WTC11 (cell line): ENCODE measurements at regions not wholly inside any gene's neighbourhood (a gene's known extent, or its start where the extent isn't known, plus 50 kb on each side); places are given as distances from the start of the nearest gene placed in this dataset.

ENCODE experiments used
- ATAC-seq: fragments of 200-7000 bp; cut with Tn5 transposase; 2 replicates; pipeline ENCODE4 v1.10.0; 2021; ENCODE audit warnings: mild to moderate bottlenecking, moderate library complexity
- CTCF ChIA-PET: fragments of 300-600 bp; sonication (Branson Sonifier 250); formaldehyde crosslinking; loops from one replicate; lab custom pipeline; 2021; ENCODE audit warnings: antibody characterized with exemption; lab: Charles Lee
- POLR2A ChIA-PET: fragments of 350-600 bp; sonication (Branson Sonifier 250); formaldehyde crosslinking; loops from one replicate; lab custom pipeline; 2021; ENCODE audit warnings: antibody characterized with exemption; lab: Charles Lee
- DNase-seq: peaks from one replicate; pipeline ENCODE4 v3.0.0; 2021; ENCODE audit warnings: low spot score
- H3K27ac Mint-ChIP-seq: 2 replicates; pipeline ENCODE4 v1.8.0; 2021; ENCODE audit warnings: mixed read lengths
- H3K27me3 Mint-ChIP-seq: 2 replicates; pipeline ENCODE4 v1.8.0; 2021; ENCODE audit warnings: low read depth, mild to moderate bottlenecking, moderate library complexity, mixed read lengths
- H3K36me3 Mint-ChIP-seq: 2 replicates; pipeline ENCODE4 v1.8.0; 2021; ENCODE audit warnings: mixed read lengths
- H3K4me1 Mint-ChIP-seq: 2 replicates; pipeline ENCODE4 v1.8.0; 2022; ENCODE audit warnings: mixed read lengths
- H3K4me3 Mint-ChIP-seq: 2 replicates; pipeline ENCODE4 v1.8.0; 2021; ENCODE audit warnings: mild to moderate bottlenecking, moderate library complexity, mixed read lengths
- H3K9me3 Mint-ChIP-seq: 2 replicates; pipeline ENCODE4 v1.8.0; 2021; ENCODE audit warnings: mixed read lengths
- AFF4 ChIP-seq: sonication (generic); formaldehyde crosslinking; IDR thresholded peaks from 2 replicates; pipeline ENCODE4 v1.8.1; 2023; ENCODE audit warnings: mild to moderate bottlenecking, missing genetic modification reagents, borderline replicate concordance
- CDX4 ChIP-seq: fragments of 250-450 bp; sonication (Bioruptor Pico); IDR thresholded peaks from 2 replicates; pipeline ENCODE4 v1.9.0; 2021; ENCODE audit warnings: moderate library complexity, mild to moderate bottlenecking, inconsistent platforms, borderline replicate concordance
- CREB1 ChIP-seq: sonication (generic); formaldehyde crosslinking; IDR thresholded peaks from 2 replicates; pipeline ENCODE4 v1.8.0; 2023; ENCODE audit warnings: mild to moderate bottlenecking, missing genetic modification reagents
- E2F1 ChIP-seq: sonication (generic); formaldehyde crosslinking; IDR thresholded peaks from 2 replicates; pipeline ENCODE4 v1.8.0; 2022; ENCODE audit warnings: mild to moderate bottlenecking, missing genetic modification reagents
- FOXP1 ChIP-seq: sonication (generic); formaldehyde crosslinking; IDR thresholded peaks from 2 replicates; pipeline ENCODE4 v1.8.0; 2022; ENCODE audit warnings: missing genetic modification reagents, mild to moderate bottlenecking, moderate library complexity, borderline replicate concordance
- GTF2I ChIP-seq: fragments of 250-450 bp; sonication (Bioruptor Pico); conservative IDR thresholded peaks from 2 replicates; pipeline ENCODE4 v1.4.0; 2021; ENCODE audit warnings: mild to moderate bottlenecking
- HMGA2 ChIP-seq: fragments of 250-450 bp; sonication (Bioruptor Pico); IDR thresholded peaks from 2 replicates; pipeline ENCODE4 v1.4.0; 2021; ENCODE audit warnings: mild to moderate bottlenecking, moderate library complexity
- HMGXB4 ChIP-seq: sonication (generic); formaldehyde crosslinking; IDR thresholded peaks from 2 replicates; pipeline ENCODE4 v1.8.1; 2023; ENCODE audit warnings: mild to moderate bottlenecking, moderate library complexity, missing genetic modification reagents
- IRF2 ChIP-seq: sonication (generic); formaldehyde crosslinking; IDR thresholded peaks from 2 replicates; pipeline ENCODE4 v1.8.0; 2022; ENCODE audit warnings: low read depth, missing genetic modification reagents, borderline replicate concordance
- KAT7 ChIP-seq: sonication (generic); formaldehyde crosslinking; IDR thresholded peaks from 2 replicates; pipeline ENCODE4 v1.8.1; 2023; ENCODE audit warnings: missing genetic modification reagents, mild to moderate bottlenecking, borderline replicate concordance
- NR2C2 ChIP-seq: sonication (generic); formaldehyde crosslinking; IDR thresholded peaks from 2 replicates; pipeline ENCODE4 v1.8.0; 2022; ENCODE audit warnings: mild to moderate bottlenecking, missing genetic modification reagents
- OVOL2 ChIP-seq: fragments of 250-450 bp; sonication (Bioruptor Pico); IDR thresholded peaks from 2 replicates; pipeline ENCODE4 v1.9.0; 2021; ENCODE audit warnings: mild to moderate bottlenecking, borderline replicate concordance
- RELA ChIP-seq: sonication (generic); formaldehyde crosslinking; IDR thresholded peaks from 2 replicates; pipeline ENCODE4 v1.8.1; 2022; ENCODE audit warnings: missing genetic modification reagents, mild to moderate bottlenecking, borderline replicate concordance
- SOX15 ChIP-seq: fragments of 250-450 bp; sonication (Bioruptor Pico); IDR thresholded peaks from 2 replicates; pipeline ENCODE4 v1.9.0; 2021; ENCODE audit warnings: mild to moderate bottlenecking
- TEAD4 ChIP-seq: sonication (generic); formaldehyde crosslinking; IDR thresholded peaks from 2 replicates; pipeline ENCODE4 v1.8.0; 2022; ENCODE audit warnings: mild to moderate bottlenecking, missing genetic modification reagents
- ZBTB21 ChIP-seq: sonication (generic); formaldehyde crosslinking; IDR thresholded peaks from 2 replicates; pipeline ENCODE4 v1.8.1; 2023; ENCODE audit warnings: mild to moderate bottlenecking, missing genetic modification reagents, borderline replicate concordance
- ZBTB43 ChIP-seq: sonication (generic); formaldehyde crosslinking; IDR thresholded peaks from 2 replicates; pipeline ENCODE4 v1.8.1; 2023; ENCODE audit warnings: mild to moderate bottlenecking, missing genetic modification reagents
- ZNF219 ChIP-seq: sonication (generic); formaldehyde crosslinking; IDR thresholded peaks from 2 replicates; pipeline ENCODE4 v1.8.0; 2023; ENCODE audit warnings: missing genetic modification reagents, mild to moderate bottlenecking, borderline replicate concordance
- ZNF263 ChIP-seq: sonication (generic); formaldehyde crosslinking; IDR thresholded peaks from 2 replicates; pipeline ENCODE4 v1.8.1; 2022; ENCODE audit warnings: low read depth, mild to moderate bottlenecking, moderate library complexity, missing genetic modification reagents
- ZNF396 ChIP-seq: fragments of 250-450 bp; sonication (Bioruptor Pico); IDR thresholded peaks from 2 replicates; pipeline ENCODE4 v1.8.0; 2021; ENCODE audit warnings: mild to moderate bottlenecking, moderate library complexity, borderline replicate concordance
- ZNF423 ChIP-seq: fragments of 250-450 bp; sonication (Bioruptor Pico); IDR thresholded peaks from 2 replicates; pipeline ENCODE4 v2.1.2; 2022; ENCODE audit warnings: mild to moderate bottlenecking, moderate library complexity
- ZNF512 ChIP-seq: sonication (generic); formaldehyde crosslinking; IDR thresholded peaks from 2 replicates; pipeline ENCODE4 v1.8.1; 2022; ENCODE audit warnings: missing genetic modification reagents, borderline replicate concordance
- ZNF671 ChIP-seq: fragments of 250-450 bp; sonication (Bioruptor Pico); IDR thresholded peaks from 2 replicates; pipeline ENCODE4 v1.8.0; 2021; ENCODE audit warnings: mild to moderate bottlenecking

GRCh38 chr2:137806068-137806805 lies 158.0 kb upstream of the HNMT start (continued):
- TF ChIP-seq CDX4 = no peak
- no peak for TF ChIP-seq AFF4 (CRISPR knock-in tag)
- no peak for TF ChIP-seq NR2C2 (CRISPR knock-in tag)
- TF ChIP-seq TEAD4 (CRISPR knock-in tag) = no peak
- TF ChIP-seq ZNF671 (CRISPR knock-in tag) = no peak
- no peak for TF ChIP-seq FOXP1 (CRISPR knock-in tag)
- TF ChIP-seq ZBTB21 (CRISPR knock-in tag) = no peak
- no peak for TF ChIP-seq RELA (CRISPR knock-in tag)
- no peak for TF ChIP-seq OVOL2

- ChIA-PET CTCF (no interaction called here), POLR2A (no interaction called here)
- Mint-ChIP-seq H3K4me1 (peaks cover 9% of the 10 kb centered on the region), H3K4me3 (no peak overlapping the region), H3K27me3 (no peaks in the 10 kb centered on the region), H3K9me3 (peaks cover 11% of the 10 kb centered on the region), H3K36me3 (peaks cover 4% of the 10 kb centered on the region; the same call in 1 of the 2 replicates), H3K27ac (no peak overlapping the region)
- ATAC-seq (no peak), DNase-seq (no peak)
- no peak for TF ChIP-seq ZNF219 (CRISPR knock-in tag)
- no peak for TF ChIP-seq OVOL2
- TF ChIP-seq CDX4 = no peak
- 0 out of 2 replicates have a peak, but pooled peaks have one; percentile 25 for TF ChIP-seq GTF2I
Measured at GRCh38 chr2:137809252-137809651, 155.0 kb upstream of the HNMT start.

GRCh38 chr2:137809837-137810236 lies 154.4 kb upstream of the HNMT start:
- Mint-ChIP-seq H3K27ac (no peak overlapping the region), H3K9me3 (peaks cover 11% of the 10 kb centered on the region), H3K36me3 (peaks cover 4% of the 10 kb centered on the region; the same call in 1 of the 2 replicates), H3K4me3 (no peak overlapping the region), H3K4me1 (peaks cover 9% of the 10 kb centered on the region), H3K27me3 (no peaks in the 10 kb centered on the region)
- CTCF ChIA-PET = no interaction called here
- no peak for DNase-seq
- ATAC-seq = no peak
- POLR2A ChIA-PET = no interaction called here
- TF ChIP-seq CREB1 (CRISPR knock-in tag) = no peak
- TF ChIP-seq IRF2 = no peak
- TF ChIP-seq KAT7 (CRISPR knock-in tag) = no peak
- no peak for TF ChIP-seq E2F1
- no peak for TF ChIP-seq HMGA2 (CRISPR knock-in tag)
- no peak for TF ChIP-seq SOX15
- TF ChIP-seq ZNF423 (CRISPR knock-in tag) = no peak
- TF ChIP-seq ZNF512 (CRISPR knock-in tag) = no peak
- TF ChIP-seq ZNF396 (CRISPR knock-in tag) = no peak
- no peak for TF ChIP-seq ZBTB43 (CRISPR knock-in tag)
- TF ChIP-seq ZNF671 (CRISPR knock-in tag) = no peak
- no peak for TF ChIP-seq HMGXB4 (CRISPR knock-in tag)
- no peak for TF ChIP-seq ZNF263 (CRISPR knock-in tag)
